ENCODE measurements at regions not wholly inside any gene's neighbourhood (a gene's known extent, or its start where the extent isn't known, plus 50 kb on each side); places are given as distances from the start of the nearest gene placed in this dataset.

- no peak for TF ChIP-seq REST (IDR thresholded peaks at IDR 0.05; ENCODE audit: insufficient read depth in 1 of 2, low read depth in 2 of 2, low read length in 2 of 2)
- TF ChIP-seq TAF1 (IDR thresholded peaks at IDR 0.05; ENCODE audit: borderline replicate concordance, insufficient read depth, low read length): no peak
- no peak for TF ChIP-seq POLR2AphosphoS5 (IDR thresholded peaks at IDR 0.05; ENCODE audit: low read depth, low read length)
- no peak for TF ChIP-seq SIN3A (IDR thresholded peaks at IDR 0.05; ENCODE audit: borderline replicate concordance, insufficient read depth, low read length)
These were observed 322.1 kb downstream of the ARL4A start for GRCh38 chr7:13009517-13009916.
